GM18498 (cell line): ENCODE measurements at regions not wholly inside any gene's neighbourhood (a gene's known extent, or its start where the extent isn't known, plus 50 kb on each side); places are given as distances from the start of the nearest gene placed in this dataset.
"Not testable (repeated sequence)": the region's sequence is repeated elsewhere in the genome, so short reads cannot be mapped to it uniquely, and the experiment has no call there.

Source experiments
- ATAC-seq: cut with Tn5 transposase; IDR thresholded peaks from one replicate; pipeline ENCODE4 v1.9.1; 2021; ENCODE audit warnings: mild to moderate bottlenecking, moderate library complexity; ENCODE audit not compliant: unreplicated experiment

GRCh38 chr5:85533341-85534047 lies 1084.2 kb upstream of the COX7C start:
- no peak for ATAC-seq

GRCh38 chr5:85538362-85538761 lies 1079.4 kb upstream of the COX7C start:
- ATAC-seq, result no peak

DNA sequence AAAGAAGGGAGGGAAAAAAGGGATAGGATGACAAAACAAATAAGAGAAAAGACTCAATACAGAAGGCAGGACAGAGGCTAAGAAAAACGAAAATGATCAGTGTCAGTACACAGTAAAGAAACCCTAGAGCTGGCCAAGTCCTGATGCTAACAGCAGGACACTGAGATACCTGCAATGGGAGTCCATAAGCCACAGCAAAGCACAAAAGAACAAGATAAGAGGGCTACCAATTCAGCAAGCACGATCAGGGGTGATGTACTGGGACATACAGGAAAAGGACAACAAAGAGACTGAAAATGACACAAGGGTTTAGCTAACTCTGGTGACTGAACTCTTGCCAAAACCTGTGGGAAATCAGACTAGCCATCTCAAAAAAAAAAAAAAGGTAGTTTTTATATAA lies 1072.6 kb upstream of the COX7C start:
- no peak for ATAC-seq

GRCh38 chr5:85549229-85549628 lies 1068.5 kb upstream of the COX7C start:
- no peak for ATAC-seq

DNA sequence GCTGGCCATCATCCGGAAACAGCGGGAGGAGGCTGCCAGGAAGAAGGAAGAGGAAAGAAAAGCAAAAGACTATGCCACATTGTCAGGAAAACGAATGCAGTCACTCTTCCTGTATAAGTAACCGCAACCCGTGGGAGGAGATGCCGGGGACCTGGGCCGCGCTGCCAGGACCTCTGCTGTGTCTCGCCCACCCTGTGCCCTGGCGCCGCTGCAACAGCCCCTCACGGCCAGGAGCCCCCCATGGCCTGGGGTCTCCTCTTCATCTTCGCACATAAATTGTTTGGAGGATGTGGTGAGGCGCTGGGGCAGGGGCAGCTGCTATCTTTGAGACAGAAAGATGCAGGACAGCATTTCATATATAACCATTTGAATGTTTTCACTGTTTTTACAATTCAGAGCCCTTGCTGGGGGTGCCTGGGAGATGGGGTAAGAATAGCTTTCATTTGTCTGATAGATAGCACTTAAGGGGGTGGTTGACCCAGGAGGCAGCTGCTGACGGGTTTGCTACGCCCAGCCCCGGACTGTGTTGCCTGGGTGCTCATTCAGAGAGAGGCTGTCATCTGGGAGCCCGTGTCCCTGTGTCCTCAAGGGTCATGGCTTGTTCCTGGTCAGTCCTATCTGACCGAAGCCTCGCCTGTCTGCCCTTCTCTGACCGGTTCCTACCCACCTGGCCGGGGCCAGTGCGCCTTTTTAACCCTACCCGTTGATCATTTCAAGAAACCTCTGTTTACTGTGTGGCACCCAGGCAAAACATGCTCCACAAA lies 1067.7 kb upstream of the COX7C start:
- no peak for ATAC-seq

GRCh38 chr5:85556464-85556863 lies 1061.3 kb upstream of the COX7C start:
- ATAC-seq, result no peak

DNA sequence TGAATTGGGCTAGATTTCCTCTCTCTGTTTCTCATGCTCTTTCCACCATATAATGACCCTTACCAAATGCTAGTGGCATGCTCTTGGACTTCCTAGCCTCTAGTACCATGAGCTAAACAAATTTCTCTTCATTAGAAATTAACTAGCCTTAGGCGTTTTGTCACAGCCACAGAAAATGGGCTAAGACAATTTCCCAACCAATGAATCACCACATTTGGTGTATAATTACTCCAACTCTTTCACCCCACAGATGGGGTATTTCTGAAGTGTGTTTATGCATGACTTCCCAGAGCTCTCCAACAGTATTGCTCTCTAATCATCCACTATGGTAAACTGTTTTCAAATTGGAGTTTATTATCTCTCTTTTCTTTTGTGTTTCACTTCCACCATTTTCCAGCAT lies 1041.1 kb upstream of the COX7C start:
- no peak for ATAC-seq

- not testable (repeated sequence) for ATAC-seq
These were observed 1029.9 kb upstream of the COX7C start for GRCh38 chr5:85587806-85588205.

DNA sequence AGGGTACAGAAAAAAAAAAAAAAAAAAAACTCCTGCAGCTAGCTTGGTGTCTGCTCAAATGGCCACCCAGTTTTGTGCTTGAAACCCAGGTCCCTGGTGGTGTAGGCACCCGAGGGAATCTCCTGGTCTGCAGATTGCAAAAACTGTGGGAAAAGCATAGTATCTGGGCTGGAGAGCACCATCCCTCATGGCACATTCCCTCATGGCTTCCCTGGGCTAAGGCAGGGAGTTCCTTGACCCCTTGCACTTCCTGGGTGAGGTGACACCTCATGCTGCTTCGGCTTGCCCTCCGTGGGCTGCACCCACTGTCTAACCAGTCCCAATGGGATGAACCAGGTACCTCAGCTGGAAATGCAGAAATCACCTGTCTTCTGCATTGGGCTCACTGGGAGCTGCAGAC lies 1029.5 kb upstream of the COX7C start:
- not testable (repeated sequence) for ATAC-seq

DNA sequence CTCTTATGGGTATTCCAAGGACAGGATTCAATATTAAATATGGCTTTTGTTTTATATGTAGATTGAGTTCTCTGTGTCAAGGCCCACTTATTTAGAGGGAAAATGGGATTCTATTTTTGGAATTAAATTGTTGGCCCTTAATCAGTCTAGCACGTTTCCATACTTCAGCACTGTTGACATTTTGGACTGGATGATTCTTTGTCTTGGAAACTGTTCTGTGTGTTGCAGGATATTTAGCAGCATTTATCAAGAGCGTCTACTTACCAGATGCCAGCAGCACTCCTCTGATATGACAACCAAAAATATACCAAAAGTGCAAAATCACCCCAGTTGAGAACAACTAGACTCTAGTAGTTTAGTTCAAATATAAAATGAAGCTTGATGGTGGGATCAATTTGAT lies 1027.0 kb upstream of the COX7C start:
- no peak for ATAC-seq

GRCh38 chr5:85591311-85591710 lies 1026.4 kb upstream of the COX7C start:
- ATAC-seq, result no peak

GRCh38 chr5:85602843-85603242 lies 1014.9 kb upstream of the COX7C start:
- ATAC-seq, result no peak

- ATAC-seq, result no peak
These were observed 1013.4 kb upstream of the COX7C start for GRCh38 chr5:85604378-85604777.

DNA sequence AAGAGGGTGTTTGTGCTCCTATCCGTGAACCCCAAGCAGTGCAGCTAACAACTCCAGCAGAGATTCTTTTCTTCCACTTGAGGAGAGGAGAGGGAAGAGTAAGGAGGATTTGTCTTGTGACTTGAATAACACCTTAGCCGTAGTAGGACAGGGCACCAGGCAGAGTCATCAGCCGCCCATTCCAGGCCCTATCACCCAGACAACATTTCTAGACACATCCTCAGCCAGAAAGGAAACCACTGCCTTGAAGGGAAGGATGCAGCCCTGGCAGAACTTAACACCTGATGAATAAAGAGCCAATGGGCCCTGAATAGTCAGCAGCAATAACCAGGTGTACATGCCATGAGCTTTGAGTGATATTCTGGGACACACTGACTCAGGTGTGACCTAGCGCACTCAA lies 1013.0 kb upstream of the COX7C start:
- no peak for ATAC-seq

- ATAC-seq, result no peak
These were observed 1012.4 kb upstream of the COX7C start for GRCh38 chr5:85605381-85605780.

- ATAC-seq, result no peak
These were observed 1003.3 kb upstream of the COX7C start for GRCh38 chr5:85614489-85614888.

DNA sequence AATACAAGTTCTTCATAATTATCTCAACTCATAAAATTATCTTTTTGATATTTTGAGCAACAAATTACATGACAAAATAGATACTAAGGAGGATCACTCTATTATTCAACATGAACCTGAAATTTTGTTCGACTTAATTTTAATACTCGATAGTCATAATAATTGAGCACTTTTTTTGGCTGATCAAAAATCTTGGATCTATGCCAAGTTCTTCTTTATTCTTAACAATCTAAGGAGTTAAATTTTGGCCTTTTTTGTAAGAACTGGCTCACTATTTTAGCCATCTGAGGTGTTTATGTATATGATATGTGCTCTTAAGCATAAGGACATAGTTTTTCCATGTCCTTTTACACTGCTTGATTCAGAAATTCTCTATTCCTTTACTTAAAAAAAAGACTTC lies 996.1 kb upstream of the COX7C start:
- ATAC-seq, result no peak

DNA sequence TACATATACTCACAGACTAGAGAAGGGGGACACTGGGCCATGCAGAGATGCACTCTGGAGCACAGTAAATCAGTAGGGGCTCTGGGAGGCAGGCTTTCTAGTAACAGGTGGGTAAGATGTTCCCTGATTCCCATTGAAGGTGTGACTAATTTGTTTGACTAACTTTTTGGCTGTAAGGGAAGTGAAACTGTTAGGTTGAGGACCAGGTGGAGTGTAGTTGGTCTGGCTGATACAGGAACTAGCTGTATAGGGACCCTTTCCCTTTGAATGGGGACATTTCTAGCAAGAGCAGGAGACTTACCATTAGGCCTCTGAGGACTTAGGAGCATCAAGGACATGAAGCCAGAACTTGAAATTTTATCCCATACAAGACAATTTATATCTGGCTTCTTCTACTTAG lies 989.6 kb upstream of the COX7C start:
- no peak for ATAC-seq

GRCh38 chr5:85638495-85639125 lies 979.1 kb upstream of the COX7C start:
- ATAC-seq, result not testable (repeated sequence)

DNA sequence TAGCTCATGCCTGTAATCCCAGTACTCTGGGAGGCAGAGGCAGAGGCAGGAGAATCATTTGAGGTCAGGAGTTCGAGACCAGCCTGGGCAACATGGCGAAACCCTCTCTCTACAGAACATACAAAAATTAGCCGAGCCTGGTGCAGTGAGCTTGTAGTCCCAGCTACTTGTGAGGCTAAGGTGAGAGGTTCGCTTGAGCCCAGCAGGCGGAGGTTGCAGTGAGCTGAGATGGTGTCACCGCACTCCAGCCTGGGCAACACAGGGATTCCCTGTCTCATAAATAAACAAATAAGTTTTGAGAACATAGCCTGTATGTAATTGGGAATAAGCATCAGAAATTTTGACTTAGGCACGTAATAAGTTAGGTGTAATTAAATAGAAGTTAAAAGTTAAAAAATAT lies 971.7 kb upstream of the COX7C start:
- no peak for ATAC-seq

DNA sequence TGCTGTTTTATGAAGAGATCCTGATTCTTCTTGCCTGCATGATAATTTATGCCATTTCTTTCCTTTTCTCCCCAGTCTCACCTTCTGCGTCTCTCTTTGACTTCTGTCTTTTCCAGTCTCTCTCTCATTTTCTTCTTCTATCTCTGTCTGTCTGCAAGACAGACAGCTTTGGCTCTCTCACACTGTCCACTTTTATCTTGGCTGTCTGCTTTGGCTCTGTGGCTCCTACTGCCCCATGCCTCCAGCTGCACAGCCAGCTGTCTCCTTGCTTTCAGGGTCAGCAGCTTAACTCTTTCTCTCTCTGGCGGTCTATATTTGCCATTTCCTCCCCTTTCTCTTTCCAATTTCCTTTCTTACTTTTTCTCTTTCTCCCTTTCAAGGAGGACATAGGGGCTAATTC lies 971.1 kb upstream of the COX7C start:
- ATAC-seq, result no peak
